ENCODE measurements at regions not wholly inside any gene's neighbourhood (a gene's known extent, or its start where the extent isn't known, plus 50 kb on each side); places are given as distances from the start of the nearest gene placed in this dataset.

- TF ChIP-seq POLR2A (IDR thresholded peaks at IDR 0.05) (no peak), CTCF (IDR thresholded peaks at IDR 0.05 in 4 of 5, conservative IDR thresholded peaks at IDR 0.05 in 1 of 5) (no peak)
Measured at GRCh38 chr4:3855646-3856045, 89.5 kb downstream of the ADRA2C start.

All from gastrocnemius medialis (tissue), 4 donors.